ELR (cell line): ENCODE measurements at regions not wholly inside any gene's neighbourhood (a gene's known extent, or its start where the extent isn't known, plus 50 kb on each side); places are given as distances from the start of the nearest gene placed in this dataset.

ENCODE experiments used
- DNase-seq: peaks from one replicate; pipeline ENCODE4 v3.0.0-alpha.2; 2015; ENCODE audit warnings: low read depth

GRCh38 chr18:54532222-54532621 is 58.8 kb upstream of the DYNAP start:
- DNase-seq: no peak

GRCh38 chr18:54532962-54533361 is 58.1 kb upstream of the DYNAP start:
- DNase-seq: no peak
